ENCODE measurements at regions not wholly inside any gene's neighbourhood (a gene's known extent, or its start where the extent isn't known, plus 50 kb on each side); places are given as distances from the start of the nearest gene placed in this dataset.

- TF ChIP-seq CTCF (conservative IDR thresholded peaks at IDR 0.05 in 1 of 2, IDR thresholded peaks at IDR 0.05 in 1 of 2; ENCODE audit: extremely low read depth in 1 of 2, insufficient read depth in 1 of 2, low read depth in 1 of 2, low read length in 2 of 2) (no peak), EZH2 (IDR thresholded peaks at IDR 0.05; ENCODE audit: borderline replicate concordance, low read length) (no peak)
These were observed 59.9 kb downstream of the ZBTB18 start for GRCh38 chr1:244111027-244111426.

All from mammary epithelial cell (primary cell).